H1 (cell line): ENCODE measurements at regions not wholly inside any gene's neighbourhood (a gene's known extent, or its start where the extent isn't known, plus 50 kb on each side); places are given as distances from the start of the nearest gene placed in this dataset.

ENCODE experiments used
- CTCF ChIA-PET: fragments of 300-600 bp; sonication (Branson Sonifier 250); formaldehyde crosslinking; loops from one replicate; lab custom pipeline; 2021; ENCODE audit not compliant: partially characterized antibody; lab: Charles Lee
- POLR2A ChIA-PET: fragments of 300-600 bp; sonication (Branson Sonifier 250); formaldehyde crosslinking; loops from one replicate; lab custom pipeline; 2021; ENCODE audit warnings: inconsistent platforms; ENCODE audit not compliant: partially characterized antibody; lab: Charles Lee
- DNase-seq, 2 experiments: peaks; one replicate each; pipeline versions ENCODE4 v3.0.0 to v3.0.0-alpha.2; 2010 to 2022; ENCODE audit warnings: low spot score in 2 of 2, low read depth in 1 of 2, mixed read lengths in 1 of 2
- FAIRE-seq: peaks from 2 replicates; lab custom pipeline; 2011; peaks lifted over from hg19 to GRCh38; lab: Jason Lieb, UNC
- H2AFZ ChIP-seq: 2 replicates; pipeline ENCODE4 v1.8.1; 2012; ENCODE audit warnings: low read length, inconsistent platforms
- H2AK5ac ChIP-seq: 2 replicates; pipeline ENCODE4 v1.6.1; 2013; ENCODE audit warnings: low read depth, low read length
- H2BK120ac ChIP-seq: replicated peaks from 2 replicates; pipeline ENCODE3; 2013; ENCODE audit warnings: low read depth, low read length, inconsistent platforms
- H2BK12ac ChIP-seq: 2 replicates; pipeline ENCODE4 v1.6.1; 2013; ENCODE audit warnings: low read depth, low read length
- H2BK15ac ChIP-seq: 2 replicates; pipeline ENCODE4 v1.6.1; 2013; ENCODE audit warnings: low read length
- H2BK20ac ChIP-seq: 2 replicates; pipeline ENCODE4 v1.6.1; 2013; ENCODE audit warnings: low read length
- H2BK5ac ChIP-seq: 2 replicates; pipeline ENCODE4 v1.6.1; 2013; ENCODE audit warnings: low read depth, low read length
- H3K14ac ChIP-seq: 2 replicates; pipeline ENCODE4 v1.6.1; 2013; ENCODE audit warnings: inconsistent platforms; ENCODE audit not compliant: insufficient read length
- H3K18ac ChIP-seq: 2 replicates; pipeline ENCODE4 v1.6.1; 2013; ENCODE audit warnings: low read length; ENCODE audit errors: extremely low read depth
- H3K23ac ChIP-seq: 2 replicates; pipeline ENCODE4 v1.6.1; 2013; ENCODE audit warnings: inconsistent platforms; ENCODE audit not compliant: insufficient read length
- H3K23me2 ChIP-seq: 2 replicates; pipeline ENCODE4 v1.6.1; 2013; ENCODE audit warnings: low read depth, low read length
- H3K27ac ChIP-seq: 2 replicates; pipeline ENCODE4 v1.6.1; 2011; ENCODE audit warnings: low read depth, low read length, inconsistent platforms
- H3K27me3 ChIP-seq, 4 experiments: replicated peaks in 1 of 4; 1 replicate in 1 of 4; 2 replicates in 3 of 4; pipeline versions ENCODE4 v1.6.1 to v1.8.1; 2011 to 2013; ENCODE audit warnings: low read length in 3 of 4, mild to moderate bottlenecking in 3 of 4, inconsistent platforms in 2 of 4, mixed read lengths in 2 of 4, moderate library complexity in 1 of 4; ENCODE audit not compliant: control insufficient read depth in 3 of 4, insufficient read depth in 3 of 4; ENCODE audit errors: extremely low read depth in 1 of 4
- H3K36me3 ChIP-seq, 4 experiments: 2 replicates each; pipeline versions ENCODE4 v1.6.1 to v1.8.1; 2011 to 2013; ENCODE audit warnings: mild to moderate bottlenecking in 4 of 4, low read length in 3 of 4, moderate library complexity in 2 of 4, control low read depth in 1 of 4, inconsistent platforms in 1 of 4; ENCODE audit not compliant: insufficient read depth in 4 of 4, control insufficient read depth in 2 of 4
- H3K4ac ChIP-seq: replicated peaks from 2 replicates; pipeline ENCODE3; 2013; ENCODE audit warnings: low read length, low read depth, mixed read lengths, inconsistent platforms; ENCODE audit not compliant: insufficient read length
- H3K4me1 ChIP-seq, 4 experiments: replicated peaks in 1 of 4; 1 replicate in 1 of 4; 2 replicates in 3 of 4; pipeline versions ENCODE4 v1.6.1 to v1.8.1; 2011 to 2013; ENCODE audit warnings: low read length in 3 of 4, inconsistent platforms in 2 of 4, mixed read lengths in 1 of 4; ENCODE audit not compliant: insufficient read depth in 4 of 4, control insufficient read depth in 3 of 4
- H3K4me2 ChIP-seq, 2 experiments: 2 replicates each; pipeline versions ENCODE4 v1.6.1 to v1.8.1; 2011 to 2013; ENCODE audit warnings: low read depth in 2 of 2, low read length in 2 of 2, control low read depth in 1 of 2, inconsistent platforms in 1 of 2, mild to moderate bottlenecking in 1 of 2; ENCODE audit not compliant: insufficient read depth in 1 of 2
- H3K4me3 ChIP-seq, 4 experiments: fragments of 200-600, 300-600 bp in 1 of 4; sonication (generic), shearing (Covaris generic), sonication (Bioruptor Twin) in 1 of 4; 2 replicates each; pipeline versions ENCODE4 v1.5.1 to v1.8.1; 2011 to 2016; ENCODE audit warnings: low read length in 4 of 4, low read depth in 3 of 4, control low read depth in 2 of 4, inconsistent platforms in 2 of 4, mild to moderate bottlenecking in 2 of 4, mixed read lengths in 1 of 4, moderate library complexity in 1 of 4; ENCODE audit not compliant: insufficient read depth in 2 of 4; ENCODE audit errors: extremely low read depth in 1 of 4
- H3K56ac ChIP-seq: replicated peaks from 2 replicates; pipeline ENCODE3; 2013; ENCODE audit warnings: low read depth, mild to moderate bottlenecking, mixed read lengths, low read length, inconsistent platforms; ENCODE audit not compliant: insufficient read length
- H3K79me1 ChIP-seq: 2 replicates; pipeline ENCODE4 v1.6.1; 2013; ENCODE audit warnings: low read depth, low read length, control low read depth
- H3K79me2 ChIP-seq, 2 experiments: 2 replicates each; pipeline versions ENCODE4 v1.6.1 to v1.8.1; 2012 to 2013; ENCODE audit warnings: low read length in 2 of 2, mild to moderate bottlenecking in 2 of 2, inconsistent platforms in 1 of 2; ENCODE audit not compliant: insufficient read depth in 2 of 2, control insufficient read depth in 1 of 2
- H3K9ac ChIP-seq, 4 experiments: replicated peaks in 1 of 4; 1 replicate in 1 of 4; 2 replicates in 3 of 4; pipeline versions ENCODE4 v1.6.1 to v1.8.1; 2011 to 2013; ENCODE audit warnings: low read depth in 3 of 4, low read length in 3 of 4, control low read depth in 2 of 4, mild to moderate bottlenecking in 2 of 4, moderate library complexity in 2 of 4, inconsistent platforms in 1 of 4; ENCODE audit errors: extremely low read depth in 1 of 4
- H3K9me3 ChIP-seq, 2 experiments: 2 replicates each; pipeline versions ENCODE4 v1.6.1 to v1.8.1; 2012 to 2013; ENCODE audit warnings: mild to moderate bottlenecking in 2 of 2, moderate library complexity in 2 of 2, control low read depth in 1 of 2, inconsistent platforms in 1 of 2, low read depth in 1 of 2, low read length in 1 of 2, mixed read lengths in 1 of 2; ENCODE audit not compliant: insufficient read depth in 2 of 2
- H4K20me1 ChIP-seq, 2 experiments: replicated peaks in 1 of 2; 2 replicates each; pipeline versions ENCODE3 to v1.8.1; 2011 to 2013; ENCODE audit warnings: inconsistent platforms in 2 of 2, low read length in 2 of 2, mild to moderate bottlenecking in 1 of 2; ENCODE audit not compliant: insufficient read depth in 2 of 2, control insufficient read depth in 1 of 2
- H4K5ac ChIP-seq: 2 replicates; pipeline ENCODE4 v1.6.1; 2013; ENCODE audit warnings: low read length, low read depth, mixed read lengths, inconsistent platforms; ENCODE audit not compliant: insufficient read length
- H4K8ac ChIP-seq: 2 replicates; pipeline ENCODE4 v1.8.0; 2013; ENCODE audit warnings: mild to moderate bottlenecking, moderate library complexity, low read length, inconsistent platforms; ENCODE audit not compliant: insufficient read depth; ENCODE audit errors: extremely low read depth
- H4K91ac ChIP-seq: replicated peaks from 2 replicates; pipeline ENCODE3; 2013; ENCODE audit warnings: low read length, mixed read lengths, inconsistent platforms; ENCODE audit not compliant: insufficient read length
- ATF3 ChIP-seq: IDR thresholded peaks from 2 replicates; pipeline ENCODE4 v1.6.1; 2011; ENCODE audit warnings: low read depth, mild to moderate bottlenecking, low read length; ENCODE audit not compliant: insufficient read depth
- BCL11A ChIP-seq, 2 experiments: IDR thresholded peaks; one replicate each; pipeline ENCODE4 v1.6.1; 2011; ENCODE audit warnings: low read depth in 2 of 2, low read length in 2 of 2, mild to moderate bottlenecking in 2 of 2
- FOSL1 ChIP-seq: IDR thresholded peaks from 2 replicates; pipeline ENCODE4 v1.6.1; 2011; ENCODE audit warnings: mild to moderate bottlenecking, low read depth, low read length, moderate library complexity; ENCODE audit not compliant: insufficient read depth
- PHF8 ChIP-seq: fragments of 200-600 bp; sonication (generic); conservative IDR thresholded peaks from 2 replicates; pipeline ENCODE4 v1.7.1; 2012; ENCODE audit warnings: low read depth, mild to moderate bottlenecking, inconsistent platforms, low read length, moderate library complexity
- RAD21 ChIP-seq, 2 experiments: IDR thresholded peaks in 1 of 2; conservative IDR thresholded peaks in 1 of 2; 2 replicates each; pipeline ENCODE4 v1.6.1; 2011; ENCODE audit warnings: low read depth in 2 of 2, low read length in 2 of 2, improper control_type of control experiment in 1 of 2, inconsistent platforms in 1 of 2, mild to moderate bottlenecking in 1 of 2, moderate library complexity in 1 of 2
- RXRA ChIP-seq: IDR thresholded peaks from 2 replicates; pipeline ENCODE4 v1.6.1; 2011; ENCODE audit warnings: low read depth, mild to moderate bottlenecking, low read length, moderate library complexity; ENCODE audit not compliant: insufficient read depth
- SAP30 ChIP-seq: fragments of 300-600 bp; sonication (generic); IDR thresholded peaks from 2 replicates; pipeline ENCODE4 v1.7.1; 2012; ENCODE audit warnings: low read length, moderate library complexity, mild to moderate bottlenecking, inconsistent platforms; ENCODE audit not compliant: insufficient read depth, insufficient replicate concordance
- SIN3A ChIP-seq, 2 experiments: IDR thresholded peaks in 1 of 2; conservative IDR thresholded peaks in 1 of 2; 2 replicates each; pipeline ENCODE4 v1.6.1; 2011 to 2012; ENCODE audit warnings: low read length in 2 of 2, improper control_type of control experiment in 1 of 2, low read depth in 1 of 2, mild to moderate bottlenecking in 1 of 2
- SRF ChIP-seq: IDR thresholded peaks from 2 replicates; pipeline ENCODE4 v1.6.1; 2011; ENCODE audit warnings: mild to moderate bottlenecking, low read depth, low read length, moderate library complexity
- TAF7 ChIP-seq: optimal IDR thresholded peaks from 2 replicates; pipeline ENCODE3; 2011; ENCODE audit warnings: low read depth, mild to moderate bottlenecking, inconsistent platforms, low read length, moderate library complexity, borderline replicate concordance
- USF2 ChIP-seq: IDR thresholded peaks from 2 replicates; pipeline ENCODE4 v1.6.1; 2011; ENCODE audit warnings: low read length, improper control_type of control experiment
- WGBS, 2 experiments: shearing (Covaris generic) in 1 of 2; methylation state at CpG; one replicate each; pipeline versions ENCODE4 v1.1.6 to v1.1.7; 2013 to 2015; ENCODE audit warnings: low lambda C conversion rate in 2 of 2, mixed read lengths in 2 of 2, inconsistent platforms in 1 of 2, low coverage in 1 of 2, missing lambda C conversion rate in 1 of 2; ENCODE audit not compliant: insufficient replicate concordance in 2 of 2, insufficient coverage in 1 of 2, insufficient read length in 1 of 2; ENCODE audit errors: extremely low coverage in 1 of 2, missing lambda C conversion rate in 1 of 2; 5-methylcytosine and 5-hydroxymethylcytosine counted together

- H3K79me2 ChIP-seq: no peaks in the 10 kb centered on the region
- H2BK15ac ChIP-seq: no peak overlapping the region
- 95% methylated on average over 9 of the region's 16 CpGs; no CpG with 5 or more reads in 1 of the 2 experiments for WGBS, 2 experiments
- TF ChIP-seq SRF (no peak), TAF7 (no peak), PHF8 (no peak), RAD21 (IDR thresholded peaks at IDR 0.05 in 1 of 2, conservative IDR thresholded peaks at IDR 0.05 in 1 of 2; ENCODE audit: low read depth in 2 of 2, low read length in 2 of 2) (no peak), SAP30 (no peak), SIN3A (conservative IDR thresholded peaks at IDR 0.05 in 1 of 2, IDR thresholded peaks at IDR 0.05 in 1 of 2; ENCODE audit: low read depth in 1 of 2, low read length in 2 of 2) (no peak), RXRA (no peak), BCL11A (IDR thresholded peaks at IDR 0.05; ENCODE audit: low read depth in 2 of 2, low read length in 2 of 2) (no peak), USF2 (no peak), FOSL1 (no peak), ATF3 (no peak)
- no peak overlapping the region for H3K18ac ChIP-seq
- ChIA-PET POLR2A (no interaction called here), CTCF (no interaction called here)
- H2BK12ac ChIP-seq: no peak overlapping the region
- FAIRE-seq: no peak
- H4K5ac ChIP-seq: no peak overlapping the region
- H3K27ac ChIP-seq: no peak overlapping the region
- H3K36me3 ChIP-seq: no peaks in the 10 kb centered on the region
- H3K56ac ChIP-seq: no peak overlapping the region
- no peaks in the 10 kb centered on the region for H3K79me1 ChIP-seq
- no peak overlapping the region for H3K23ac ChIP-seq
- H3K9me3 ChIP-seq: no peaks in the 10 kb centered on the region
- H2BK5ac ChIP-seq: no peak overlapping the region
- DNase-seq: no peak
- H4K91ac ChIP-seq: no peak overlapping the region
- no peaks in the 10 kb centered on the region for H4K20me1 ChIP-seq
- no peak overlapping the region for H2BK120ac ChIP-seq
- H3K9ac ChIP-seq: no peak overlapping the region
- H4K8ac ChIP-seq: no peak overlapping the region
- H3K4me3 ChIP-seq: no peak overlapping the region
- no peak overlapping the region for H2BK20ac ChIP-seq
- no peak overlapping the region for H2AK5ac ChIP-seq
- H3K4ac ChIP-seq: no peak overlapping the region
- H3K14ac ChIP-seq: no peak overlapping the region
- no peaks in the 10 kb centered on the region for H3K27me3 ChIP-seq
- H3K23me2 ChIP-seq: no peaks in the 10 kb centered on the region
- no peaks in the 10 kb centered on the region for H3K4me1 ChIP-seq
- H2AFZ ChIP-seq: no peak overlapping the region
- no peak overlapping the region for H3K4me2 ChIP-seq
These were observed 583.5 kb upstream of the SALL3 start for GRCh38 chr18:78396077-78396476.
